ENCODE measurements at regions not wholly inside any gene's neighbourhood (a gene's known extent, or its start where the extent isn't known, plus 50 kb on each side); places are given as distances from the start of the nearest gene placed in this dataset.

- FAIRE-seq (no peak), ATAC-seq (no peak), DNase-seq (ENCODE audit: low read depth, low spot score) (no peak)
- no peak overlapping the region for H3K4me2 ChIP-seq (ENCODE audit: control insufficient read depth, insufficient read depth)
- no peak overlapping the region for H3K9ac ChIP-seq (ENCODE audit: control insufficient read depth, insufficient read depth, low read length)
- intact Hi-C loops (cut with micrococcal nuclease; ENCODE audit: unreplicated experiment) (no loop called here), in situ Hi-C loops (cut with MboI) (no loop called here)
- BruUV-seq (replicated peaks), result no TSS peak
- H3K4me3 ChIP-seq, result no peak overlapping the region
- no peaks in the 10 kb centered on the region for H4K20me1 ChIP-seq (ENCODE audit: control insufficient read depth, insufficient read depth)
- H3K4me1 ChIP-seq (ENCODE audit: control insufficient read depth, insufficient read depth, low read length), result no peaks in the 10 kb centered on the region
- H3K36me3 ChIP-seq (ENCODE audit: control insufficient read depth in 2 of 2, insufficient read depth in 2 of 2, low read length in 1 of 2), result no peaks in the 10 kb centered on the region
- POLR2A ChIA-PET, result no interaction called here
- RAD21 ChIA-PET (ENCODE audit: unreplicated experiment), result interaction anchor here (1.0 to 1.7 kb wide), 2 partner anchors 11 to 15 kb away, joined by 3 read pairs; no protein-coding TSS in a partner anchor
- WGBS (ENCODE audit: insufficient coverage, insufficient replicate concordance, low lambda C conversion rate, missing lambda C conversion rate), result 42% methylated on average over 7 of the region's 7 CpGs
- H3K27ac ChIP-seq (ENCODE audit: control insufficient read depth, insufficient read depth), result no peak overlapping the region
- CTCF ChIA-PET, result interaction anchor here (2.1 to 6.7 kb wide), 2 partner anchors 9 to 15 kb away, joined by 16 to 91 read pairs; no protein-coding TSS in a partner anchor
- no peaks in the 10 kb centered on the region for H3K27me3 ChIP-seq (replicated peaks in 1 of 2; ENCODE audit: control insufficient read depth in 2 of 2, insufficient read depth in 2 of 2, low read length in 1 of 2)
- H2AFZ ChIP-seq (ENCODE audit: control insufficient read depth, low read depth, low read length), result no peak overlapping the region
- SMC1A ChIA-PET (ENCODE audit: uncharacterized antibody, unreplicated experiment), result no interaction called here
- no peaks in the 10 kb centered on the region for H3K79me2 ChIP-seq (ENCODE audit: control insufficient read depth, insufficient read depth, low read length)
- no peaks in the 10 kb centered on the region for H3K9me3 ChIP-seq (replicated peaks; ENCODE audit: control insufficient read depth, insufficient read depth, low read length)
- TF ChIP-seq ZNF592 (IDR thresholded peaks at IDR 0.05) (no peak), BCL3 (IDR thresholded peaks at IDR 0.05; ENCODE audit: borderline replicate concordance, insufficient read depth, low read depth, low read length, poor library complexity, severe bottlenecking) (no peak), CUX1 (IDR thresholded peaks at IDR 0.05; ENCODE audit: insufficient replicate concordance, low read depth, low read length) (no peak), FOS (IDR thresholded peaks at IDR 0.05; ENCODE audit: borderline replicate concordance, extremely low read depth, insufficient read length) (no peak), DPF2 (IDR thresholded peaks at IDR 0.05) (no peak), SREBF1 (IDR thresholded peaks at IDR 0.05; ENCODE audit: low read length) (no peak), IRF3 (IDR thresholded peaks at IDR 0.05) (no peak), ETV6 (conservative IDR thresholded peaks at IDR 0.05 in 1 of 2, IDR thresholded peaks at IDR 0.05 in 1 of 2; ENCODE audit: borderline replicate concordance in 1 of 2, low read depth in 1 of 2) (no peak), TAF1 (IDR thresholded peaks at IDR 0.05; ENCODE audit: borderline replicate concordance, low read depth, low read length) (no peak), HCFC1 (IDR thresholded peaks at IDR 0.05; ENCODE audit: low read length) (no peak), IRF4 (IDR thresholded peaks at IDR 0.05; ENCODE audit: low read depth, low read length) (no peak), JUND (IDR thresholded peaks at IDR 0.05; ENCODE audit: low read depth, low read length) (no peak)
These were observed 127.6 kb upstream of the DUSP22 start for GRCh38 chr6:164720-165119.
